ENCODE measurements at regions not wholly inside any gene's neighbourhood (a gene's known extent, or its start where the extent isn't known, plus 50 kb on each side); places are given as distances from the start of the nearest gene placed in this dataset.
A peak's percentile ranks its signal among the peaks of the same experiment; 100 is the strongest.
"Not testable (repeated sequence)": the region's sequence is repeated elsewhere in the genome, so short reads cannot be mapped to it uniquely, and the experiment has no call there.

DNA sequence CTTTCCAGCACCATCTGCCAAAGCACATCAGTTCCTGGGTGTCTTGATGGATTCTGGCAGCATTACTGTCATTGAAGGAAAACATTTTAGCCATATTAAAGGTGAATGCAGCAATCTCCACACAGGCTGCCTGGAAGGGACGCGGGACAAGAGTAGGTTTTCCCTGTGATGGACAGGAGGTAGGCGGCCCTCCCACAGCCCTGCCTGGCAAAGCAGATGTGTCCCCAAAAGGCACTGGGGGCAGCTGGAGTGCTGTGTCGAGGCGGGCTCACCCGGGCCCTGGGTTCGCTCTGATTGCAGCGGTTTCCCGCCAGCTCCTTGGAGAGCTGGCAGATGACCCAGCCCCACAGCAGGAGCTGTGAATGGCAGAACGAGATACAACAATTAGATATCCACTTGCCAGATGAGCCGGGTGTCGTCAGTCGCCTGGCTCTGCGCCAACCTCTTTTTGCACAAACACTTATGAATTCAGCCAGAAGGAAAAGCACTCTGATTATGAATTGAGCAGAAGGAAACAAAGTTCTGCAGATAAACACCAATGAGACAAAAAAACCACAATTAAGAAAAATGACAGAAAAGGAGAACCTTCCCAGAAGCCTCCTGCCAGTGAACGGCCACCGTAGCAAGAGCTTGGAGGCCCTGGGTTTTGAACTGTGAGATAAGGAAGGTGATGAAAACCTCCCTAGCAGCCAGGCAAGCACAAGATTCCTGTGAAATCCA lies 64.9 kb upstream of the ZNF195 start:
- not testable (repeated sequence) for H3K4me3 ChIP-seq (ENCODE audit: low read depth, low read length); H3K4me1 ChIP-seq; H3K36me3 ChIP-seq; H3K27me3 ChIP-seq; H3K9me3 ChIP-seq
- peak; percentile 26 for DNase-seq

DNA sequence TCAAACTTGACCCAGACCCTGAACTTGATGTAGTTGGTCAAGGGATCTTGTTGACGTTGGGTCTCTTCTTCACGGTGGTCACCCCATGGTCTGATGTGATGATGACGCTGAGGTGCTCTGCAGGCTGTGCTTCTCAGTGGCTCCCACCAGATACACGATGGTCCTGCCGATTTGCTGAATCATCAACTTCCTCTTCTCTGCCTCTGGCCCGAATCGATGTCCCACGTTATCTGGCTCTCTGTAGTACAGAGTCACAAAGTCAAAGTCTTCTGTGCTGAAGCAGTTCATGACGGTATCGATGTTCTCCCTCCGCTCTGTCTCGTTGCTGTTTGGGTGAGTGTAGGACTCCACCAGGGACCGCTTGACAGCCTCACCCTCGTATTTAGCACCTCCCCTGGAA lies 58.5 kb upstream of the ZNF195 start:
- not testable (repeated sequence) for H3K9me3 ChIP-seq; H3K36me3 ChIP-seq; DNase-seq; H3K27me3 ChIP-seq; H3K4me3 ChIP-seq (ENCODE audit: low read depth, low read length); H3K4me1 ChIP-seq

DNA sequence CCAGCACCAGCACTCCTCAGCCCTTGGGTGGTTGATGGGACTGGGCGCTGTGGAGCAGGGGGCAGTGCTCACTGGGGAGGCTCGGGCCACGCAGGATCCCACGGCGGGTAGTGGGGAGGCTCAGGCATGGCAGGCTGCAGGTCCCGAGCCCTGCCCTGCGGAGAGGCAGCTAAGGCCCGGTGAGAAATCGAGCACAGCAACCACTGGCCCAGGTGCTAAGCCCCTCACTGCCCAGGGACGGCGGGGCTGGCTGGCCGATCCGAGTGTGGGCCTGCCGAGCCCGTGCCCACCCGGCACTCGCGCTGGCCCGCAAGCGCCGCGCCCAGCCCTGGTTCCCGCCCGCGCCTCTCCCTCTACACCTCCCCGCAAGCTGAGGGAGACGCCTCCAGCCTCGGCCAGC lies 56.0 kb upstream of the ZNF195 start:
- no peaks in the 10 kb centered on the region for H3K27me3 ChIP-seq
- H3K9me3 ChIP-seq = no peaks in the 10 kb centered on the region
- DNase-seq = no peak
- no peaks in the 10 kb centered on the region for H3K36me3 ChIP-seq
- no peak overlapping the region for H3K4me3 ChIP-seq (ENCODE audit: low read depth, low read length)
- H3K4me1 ChIP-seq = no peaks in the 10 kb centered on the region
- TF ChIP-seq, protein P1, sequence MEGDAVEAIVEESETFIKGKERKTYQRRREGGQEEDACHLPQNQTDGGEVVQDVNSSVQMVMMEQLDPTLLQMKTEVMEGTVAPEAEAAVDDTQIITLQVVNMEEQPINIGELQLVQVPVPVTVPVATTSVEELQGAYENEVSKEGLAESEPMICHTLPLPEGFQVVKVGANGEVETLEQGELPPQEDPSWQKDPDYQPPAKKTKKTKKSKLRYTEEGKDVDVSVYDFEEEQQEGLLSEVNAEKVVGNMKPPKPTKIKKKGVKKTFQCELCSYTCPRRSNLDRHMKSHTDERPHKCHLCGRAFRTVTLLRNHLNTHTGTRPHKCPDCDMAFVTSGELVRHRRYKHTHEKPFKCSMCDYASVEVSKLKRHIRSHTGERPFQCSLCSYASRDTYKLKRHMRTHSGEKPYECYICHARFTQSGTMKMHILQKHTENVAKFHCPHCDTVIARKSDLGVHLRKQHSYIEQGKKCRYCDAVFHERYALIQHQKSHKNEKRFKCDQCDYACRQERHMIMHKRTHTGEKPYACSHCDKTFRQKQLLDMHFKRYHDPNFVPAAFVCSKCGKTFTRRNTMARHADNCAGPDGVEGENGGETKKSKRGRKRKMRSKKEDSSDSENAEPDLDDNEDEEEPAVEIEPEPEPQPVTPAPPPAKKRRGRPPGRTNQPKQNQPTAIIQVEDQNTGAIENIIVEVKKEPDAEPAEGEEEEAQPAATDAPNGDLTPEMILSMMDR (IDR thresholded peaks at IDR 0.05; ENCODE audit: low read depth, low read length) = no peak

DNA sequence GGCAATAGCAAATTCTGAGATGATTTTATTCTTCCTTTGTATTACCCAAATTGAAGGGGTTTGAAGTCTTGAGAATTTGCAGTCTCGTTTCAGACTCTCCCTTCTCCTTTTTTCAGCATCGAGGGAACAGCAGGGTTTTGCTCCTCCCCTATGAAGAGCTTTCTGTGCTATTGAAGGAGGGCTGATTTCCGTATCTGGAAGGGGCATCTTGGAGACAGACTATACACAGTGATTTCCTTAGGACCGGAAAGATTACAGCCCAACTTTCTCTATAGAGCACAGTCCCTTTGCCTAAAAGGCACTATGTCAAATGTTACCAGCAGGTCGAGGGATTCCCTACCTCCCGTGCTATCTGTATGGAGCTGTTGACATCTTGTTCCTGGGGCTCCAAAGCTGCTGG lies 50.2 kb upstream of the ZNF195 start:
- H3K4me1 ChIP-seq; DNase-seq; H3K36me3 ChIP-seq; H3K9me3 ChIP-seq; H3K4me3 ChIP-seq (ENCODE audit: low read depth, low read length); H3K27me3 ChIP-seq: not testable (repeated sequence)
